ENCODE measurements at regions not wholly inside any gene's neighbourhood (a gene's known extent, or its start where the extent isn't known, plus 50 kb on each side); places are given as distances from the start of the nearest gene placed in this dataset.
A peak's percentile ranks its signal among the peaks of the same experiment; 100 is the strongest.

DNA sequence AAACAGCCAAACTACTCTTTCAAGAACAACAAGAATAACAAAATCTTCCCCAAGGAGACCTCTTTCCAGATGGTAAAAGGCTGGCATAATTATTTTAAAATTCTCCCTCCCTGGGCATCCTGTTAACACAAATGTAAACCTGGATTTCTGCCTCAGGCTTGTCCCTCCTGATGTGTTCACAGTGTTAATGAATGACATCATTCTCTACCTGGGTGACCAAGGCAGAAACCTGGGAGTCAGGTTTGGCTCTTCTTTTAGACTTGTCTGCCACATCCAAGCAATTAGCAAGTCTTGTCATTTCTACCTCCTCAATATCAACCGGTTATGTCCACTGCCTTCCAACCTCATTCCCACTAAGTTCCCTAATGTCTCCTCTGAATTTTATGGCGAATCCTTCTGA is 368.7 kb upstream of the TBL1XR1 start:
- Histone ChIP-seq H3K9me2 (replicated peaks; ENCODE audit: insufficient read depth, low read length) (no peaks in the 10 kb centered on the region), H3K4me1 (ENCODE audit: low read length) (peaks cover 14% of the 10 kb centered on the region), H3K27ac (ENCODE audit: low read length) (no peak overlapping the region)

DNA sequence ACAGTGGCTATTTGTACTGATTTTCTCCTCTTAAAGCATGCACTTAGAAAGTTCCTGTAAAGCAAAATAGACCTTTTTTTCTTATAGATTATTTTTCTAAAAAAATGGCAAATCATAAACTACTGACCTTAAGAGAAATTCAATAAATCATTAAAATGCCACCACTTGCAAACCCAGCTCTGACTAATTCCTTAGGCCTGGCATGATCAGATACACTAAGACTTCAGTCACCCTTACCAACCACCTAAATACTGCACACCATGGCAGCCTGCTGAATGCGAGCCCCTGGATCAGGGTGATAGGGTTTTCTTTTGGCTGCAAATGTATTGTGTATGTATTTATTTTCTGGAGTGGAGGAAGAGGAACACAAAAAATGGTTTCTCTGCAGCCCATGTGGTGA is 370.6 kb upstream of the TBL1XR1 start:
- no peak overlapping the region for H2AFZ ChIP-seq (ENCODE audit: low read length)
- H3K27ac ChIP-seq (ENCODE audit: low read length): no peak overlapping the region
- no peak overlapping the region for H3K9ac ChIP-seq (ENCODE audit: low read length)
- no peaks in the 10 kb centered on the region for H3K36me3 ChIP-seq (replicated peaks; ENCODE audit: insufficient read depth, low read length)
- no peaks in the 10 kb centered on the region for H3K27me3 ChIP-seq (replicated peaks; ENCODE audit: insufficient read depth, low read length)
- H3K79me2 ChIP-seq (ENCODE audit: low read length): no peaks in the 10 kb centered on the region
- H3K4me1 ChIP-seq (ENCODE audit: low read length): peaks cover 27% of the 10 kb centered on the region
- H3F3A ChIP-seq (ENCODE audit: insufficient read depth, low read length): peaks cover 9% of the 10 kb centered on the region; the same call in 1 of the 2 replicates
- H3K9me3 ChIP-seq (replicated peaks; ENCODE audit: insufficient read depth, low read length): no peaks in the 10 kb centered on the region
- no peak overlapping the region for H3K4me2 ChIP-seq (ENCODE audit: low read depth, low read length)
- TF ChIP-seq, protein P1, sequence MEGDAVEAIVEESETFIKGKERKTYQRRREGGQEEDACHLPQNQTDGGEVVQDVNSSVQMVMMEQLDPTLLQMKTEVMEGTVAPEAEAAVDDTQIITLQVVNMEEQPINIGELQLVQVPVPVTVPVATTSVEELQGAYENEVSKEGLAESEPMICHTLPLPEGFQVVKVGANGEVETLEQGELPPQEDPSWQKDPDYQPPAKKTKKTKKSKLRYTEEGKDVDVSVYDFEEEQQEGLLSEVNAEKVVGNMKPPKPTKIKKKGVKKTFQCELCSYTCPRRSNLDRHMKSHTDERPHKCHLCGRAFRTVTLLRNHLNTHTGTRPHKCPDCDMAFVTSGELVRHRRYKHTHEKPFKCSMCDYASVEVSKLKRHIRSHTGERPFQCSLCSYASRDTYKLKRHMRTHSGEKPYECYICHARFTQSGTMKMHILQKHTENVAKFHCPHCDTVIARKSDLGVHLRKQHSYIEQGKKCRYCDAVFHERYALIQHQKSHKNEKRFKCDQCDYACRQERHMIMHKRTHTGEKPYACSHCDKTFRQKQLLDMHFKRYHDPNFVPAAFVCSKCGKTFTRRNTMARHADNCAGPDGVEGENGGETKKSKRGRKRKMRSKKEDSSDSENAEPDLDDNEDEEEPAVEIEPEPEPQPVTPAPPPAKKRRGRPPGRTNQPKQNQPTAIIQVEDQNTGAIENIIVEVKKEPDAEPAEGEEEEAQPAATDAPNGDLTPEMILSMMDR (IDR thresholded peaks at IDR 0.05; ENCODE audit: low read length): no peak
- TF ChIP-seq EZH2phosphoT487 (IDR thresholded peaks at IDR 0.05; ENCODE audit: low read length) (no peak), EZH2 (optimal IDR thresholded peaks at IDR 0.05; ENCODE audit: low read depth, low read length) (no peak)
- no peaks in the 10 kb centered on the region for H3K9me2 ChIP-seq (replicated peaks; ENCODE audit: insufficient read depth, low read length)
- DNase-seq: no peak
- H4K20me1 ChIP-seq (ENCODE audit: insufficient read depth, low read length): no peaks in the 10 kb centered on the region
- no peak overlapping the region for H3K4me3 ChIP-seq (ENCODE audit: low read length)

More for the DNA sequence above, 368.7 kb upstream of the TBL1XR1 start:
- peaks cover 6% of the 10 kb centered on the region; the same call in 1 of the 2 replicates for H3F3A ChIP-seq (ENCODE audit: insufficient read depth, low read length)
- no peak for DNase-seq
- H2AFZ ChIP-seq (ENCODE audit: low read length): no peak overlapping the region
- no peaks in the 10 kb centered on the region for H3K36me3 ChIP-seq (replicated peaks; ENCODE audit: insufficient read depth, low read length)
- H3K9me3 ChIP-seq (replicated peaks; ENCODE audit: insufficient read depth, low read length): no peaks in the 10 kb centered on the region
- no peak overlapping the region for H3K4me3 ChIP-seq (ENCODE audit: low read length)
- no peak overlapping the region for H3K9ac ChIP-seq (ENCODE audit: low read length)
- no peak overlapping the region for H3K4me2 ChIP-seq (ENCODE audit: low read depth, low read length)
- no peaks in the 10 kb centered on the region for H4K20me1 ChIP-seq (ENCODE audit: insufficient read depth, low read length)
- H3K79me2 ChIP-seq (ENCODE audit: low read length): no peaks in the 10 kb centered on the region
- H3K27me3 ChIP-seq (replicated peaks; ENCODE audit: insufficient read depth, low read length): no peaks in the 10 kb centered on the region
- TF ChIP-seq EZH2phosphoT487 (IDR thresholded peaks at IDR 0.05; ENCODE audit: low read length) (no peak), EZH2 (optimal IDR thresholded peaks at IDR 0.05; ENCODE audit: low read depth, low read length) (no peak)
- TF ChIP-seq, protein P1 (IDR thresholded peaks at IDR 0.05; ENCODE audit: low read length): no peak

DNA sequence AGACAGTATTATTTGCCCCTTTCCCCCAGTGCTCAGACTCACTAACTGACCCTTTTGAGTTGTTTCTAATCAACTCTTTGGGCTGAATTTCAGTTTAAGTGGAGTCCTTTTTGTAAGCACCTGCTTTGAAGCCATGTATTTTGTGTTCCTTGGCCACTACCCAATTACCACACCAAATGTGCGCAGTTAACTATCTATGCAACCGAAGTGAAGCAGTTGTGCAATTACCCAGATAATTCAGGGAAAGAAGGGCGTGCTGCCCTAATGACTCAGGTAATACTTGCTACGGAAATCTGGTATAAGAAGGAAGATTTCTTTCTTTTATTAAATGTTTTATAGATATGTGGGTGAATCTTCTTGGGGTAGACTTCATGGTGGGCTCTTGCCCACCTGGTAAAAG is 371.9 kb upstream of the TBL1XR1 start:
- Histone ChIP-seq H3K9ac (ENCODE audit: low read length) (no peak overlapping the region), H3K36me3 (replicated peaks; ENCODE audit: insufficient read depth, low read length) (no peaks in the 10 kb centered on the region), H2AFZ (ENCODE audit: low read length) (no peak overlapping the region), H4K20me1 (ENCODE audit: insufficient read depth, low read length) (no peaks in the 10 kb centered on the region), H3K27ac (ENCODE audit: low read length) (no peak overlapping the region), H3K9me2 (replicated peaks; ENCODE audit: insufficient read depth, low read length) (no peaks in the 10 kb centered on the region), H3K9me3 (replicated peaks; ENCODE audit: insufficient read depth, low read length) (no peaks in the 10 kb centered on the region), H3K79me2 (ENCODE audit: low read length) (no peaks in the 10 kb centered on the region), H3K27me3 (replicated peaks; ENCODE audit: insufficient read depth, low read length) (no peaks in the 10 kb centered on the region), H3F3A (ENCODE audit: insufficient read depth, low read length) (peaks cover 9% of the 10 kb centered on the region; the same call in 1 of the 2 replicates), H3K4me2 (ENCODE audit: low read depth, low read length) (no peak overlapping the region), H3K4me1 (ENCODE audit: low read length) (peaks cover 27% of the 10 kb centered on the region), H3K4me3 (ENCODE audit: low read length) (no peak overlapping the region)
- TF ChIP-seq EZH2phosphoT487 (IDR thresholded peaks at IDR 0.05; ENCODE audit: low read length): no peak
- no peak for DNase-seq

DNA sequence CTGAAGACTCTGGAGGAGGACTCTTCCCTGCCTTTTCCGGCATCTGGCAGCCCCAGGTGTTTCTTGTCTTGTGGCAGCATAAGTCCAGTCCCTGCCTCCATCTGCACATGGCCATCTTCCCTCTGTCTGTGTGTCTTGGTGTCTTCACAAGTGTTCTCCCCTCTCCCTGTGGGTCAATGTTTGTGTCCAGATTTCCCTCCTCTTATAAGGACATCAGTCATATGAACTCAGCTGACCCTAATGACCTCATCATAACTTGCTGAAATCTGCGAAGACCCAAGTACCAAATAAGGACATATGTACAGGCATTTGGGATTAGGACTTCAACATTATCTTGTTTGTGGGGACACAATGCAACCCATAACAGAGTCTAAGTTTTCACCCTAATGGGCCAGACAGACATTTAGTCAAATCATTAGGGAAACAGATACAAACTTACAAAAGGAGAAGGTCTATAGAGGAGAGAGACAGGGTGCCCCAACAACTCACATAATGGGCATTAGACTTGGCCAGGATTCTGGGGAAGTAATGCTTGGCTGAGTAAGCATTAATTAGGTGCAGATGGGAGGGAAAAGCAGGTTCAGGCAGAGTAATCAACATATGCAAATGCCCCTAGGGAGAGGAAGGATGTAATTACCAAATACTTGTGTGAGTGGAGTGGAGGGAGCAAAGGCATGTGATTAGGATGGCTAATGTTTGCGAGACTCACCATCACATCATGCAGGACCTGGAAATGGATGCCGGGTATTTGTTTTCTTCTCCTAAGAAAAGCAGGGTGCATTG is 372.8 kb upstream of the TBL1XR1 start:
- peak overlapping the region; percentile 13; the same call in 1 of the 2 replicates for H3K27ac ChIP-seq (ENCODE audit: low read length)

More for the DNA sequence above, 372.8 kb upstream of the TBL1XR1 start:
- H3K27me3 ChIP-seq (replicated peaks; ENCODE audit: insufficient read depth, low read length): no peaks in the 10 kb centered on the region
- H3K4me2 ChIP-seq (ENCODE audit: low read depth, low read length): peak overlapping the region; percentile 52
- no peaks in the 10 kb centered on the region for H3K9me2 ChIP-seq (replicated peaks; ENCODE audit: insufficient read depth, low read length)
- H3F3A ChIP-seq (ENCODE audit: insufficient read depth, low read length): peaks cover 9% of the 10 kb centered on the region; the same call in 1 of the 2 replicates
- no peaks in the 10 kb centered on the region for H4K20me1 ChIP-seq (ENCODE audit: insufficient read depth, low read length)
- no peaks in the 10 kb centered on the region for H3K9me3 ChIP-seq (replicated peaks; ENCODE audit: insufficient read depth, low read length)
- H3K36me3 ChIP-seq (replicated peaks; ENCODE audit: insufficient read depth, low read length): no peaks in the 10 kb centered on the region
- peak; percentile 42 for DNase-seq
- H3K4me3 ChIP-seq (ENCODE audit: low read length): no peak overlapping the region
- H3K4me1 ChIP-seq (ENCODE audit: low read length): peaks cover 27% of the 10 kb centered on the region
- H3K9ac ChIP-seq (ENCODE audit: low read length): no peak overlapping the region
- TF ChIP-seq, protein P1 (IDR thresholded peaks at IDR 0.05; ENCODE audit: low read length): no peak
- no peak for TF ChIP-seq EZH2phosphoT487 (IDR thresholded peaks at IDR 0.05; ENCODE audit: low read length)
- no peaks in the 10 kb centered on the region for H3K79me2 ChIP-seq (ENCODE audit: low read length)
- peak overlapping the region; percentile 26 for H2AFZ ChIP-seq (ENCODE audit: low read length)

All from MM.1S (cell line).